Keratinocyte (primary cell): ENCODE measurements at regions not wholly inside any gene's neighbourhood (a gene's known extent, or its start where the extent isn't known, plus 50 kb on each side); places are given as distances from the start of the nearest gene placed in this dataset.

Experiments
- DNase-seq: peaks from one replicate; pipeline ENCODE4 v3.0.0-alpha.2; 2011; ENCODE audit warnings: low read depth, missing footprints, low spot score
- FAIRE-seq: peaks from 2 replicates; lab custom pipeline; 2011; peaks lifted over from hg19 to GRCh38; lab: Jason Lieb, UNC
- H2AFZ ChIP-seq: 2 replicates; pipeline ENCODE4 v1.6.0; 2012; ENCODE audit warnings: low read length, control low read depth, inconsistent platforms; ENCODE audit not compliant: control insufficient read depth
- H3K27ac ChIP-seq: 2 replicates; pipeline ENCODE4 v1.5.1; 2011; ENCODE audit warnings: low read length; ENCODE audit not compliant: control insufficient read depth, insufficient read depth
- H3K27me3 ChIP-seq: 3 replicates; pipeline ENCODE4 v1.6.0; 2011; ENCODE audit warnings: low read length; ENCODE audit not compliant: control insufficient read depth, insufficient read depth; ENCODE audit errors: extremely low read depth
- H3K36me3 ChIP-seq, 2 experiments: 2 replicates in 1 of 2; 3 replicates in 1 of 2; pipeline ENCODE4 v1.5.1; 2011; ENCODE audit warnings: low read length in 2 of 2, mild to moderate bottlenecking in 1 of 2; ENCODE audit not compliant: control insufficient read depth in 2 of 2, insufficient read depth in 2 of 2; ENCODE audit errors: extremely low read depth in 1 of 2
- H3K4me1 ChIP-seq: 3 replicates; pipeline ENCODE4 v1.5.1; 2011; ENCODE audit warnings: low read length; ENCODE audit not compliant: control insufficient read depth, insufficient read depth; ENCODE audit errors: extremely low read depth
- H3K4me2 ChIP-seq: 3 replicates; pipeline ENCODE4 v1.6.0; 2011; ENCODE audit warnings: low read depth, low read length; ENCODE audit not compliant: control insufficient read depth, insufficient read depth; ENCODE audit errors: extremely low read depth
- H3K4me3 ChIP-seq, 3 experiments: fragments of 200-600 bp in 1 of 3; sonication (generic) in 1 of 3; 2 replicates in 2 of 3; 3 replicates in 1 of 3; pipeline ENCODE4 v1.5.1; 2011 to 2016; ENCODE audit warnings: low read length in 3 of 3, mild to moderate bottlenecking in 3 of 3, control low read depth in 2 of 3, inconsistent platforms in 1 of 3, low read depth in 1 of 3, mixed read lengths in 1 of 3, mixed run types in 1 of 3, moderate library complexity in 1 of 3; ENCODE audit not compliant: control insufficient read depth in 2 of 3, insufficient read depth in 2 of 3; ENCODE audit errors: extremely low read depth in 1 of 3
- H3K79me2 ChIP-seq: 2 replicates; pipeline ENCODE4 v1.6.0; 2012; ENCODE audit warnings: low read length; ENCODE audit not compliant: control insufficient read depth, insufficient read depth
- H3K9ac ChIP-seq: 3 replicates; pipeline ENCODE4 v1.6.0; 2011; ENCODE audit warnings: low read length; ENCODE audit not compliant: control insufficient read depth, insufficient read depth; ENCODE audit errors: extremely low read depth
- H3K9me1 ChIP-seq: 3 replicates; pipeline ENCODE4 v1.6.0; 2011; ENCODE audit warnings: low read length; ENCODE audit not compliant: control insufficient read depth, insufficient read depth; ENCODE audit errors: extremely low read depth
- H3K9me3 ChIP-seq: 2 replicates; pipeline ENCODE4 v1.5.1; 2012; ENCODE audit warnings: low read depth, low read length; ENCODE audit not compliant: control insufficient read depth
- H4K20me1 ChIP-seq: 3 replicates; pipeline ENCODE4 v1.6.0; 2011; ENCODE audit warnings: low read length; ENCODE audit not compliant: control insufficient read depth, insufficient read depth; ENCODE audit errors: extremely low read depth
- CTCF ChIP-seq, 3 experiments: IDR thresholded peaks in 1 of 3; conservative IDR thresholded peaks in 1 of 3; optimal IDR thresholded peaks in 1 of 3; 2 replicates in 2 of 3; 3 replicates in 1 of 3; pipeline versions ENCODE3 to v1.5.1; 2011; ENCODE audit warnings: low read length in 3 of 3, mild to moderate bottlenecking in 3 of 3, moderate library complexity in 2 of 3, control low read depth in 1 of 3, inconsistent platforms in 1 of 3; ENCODE audit not compliant: insufficient read depth in 2 of 3; ENCODE audit errors: extremely low read depth in 1 of 3
- EZH2 ChIP-seq: IDR thresholded peaks from one replicate; pipeline ENCODE4 v1.6.1; 2012; ENCODE audit warnings: inconsistent platforms, mild to moderate bottlenecking, low read length, moderate library complexity
- dilution Hi-C: fragments of 300-500 bp; cut with MboI; formaldehyde crosslinking; loops from one replicate; pipeline ENCODE4 v1.7.0; 2020; ENCODE audit warnings: low sequenced_read_pairs; ENCODE audit not compliant: extremely low pct_ligation_motif_present

GRCh38 chr12:94725375-94726168 is 75.2 kb upstream of the TMCC3 start:
- Histone ChIP-seq H3K4me2 (no peak overlapping the region), H4K20me1 (no peaks in the 10 kb centered on the region), H3K36me3 (no peaks in the 10 kb centered on the region), H3K9me1 (no peaks in the 10 kb centered on the region), H3K4me3 (no peak overlapping the region), H3K27ac (no peak overlapping the region), H3K9me3 (no peaks in the 10 kb centered on the region), H3K27me3 (no peaks in the 10 kb centered on the region), H3K9ac (no peak overlapping the region), H2AFZ (peak overlapping the region; percentile 18), H3K4me1 (no peaks in the 10 kb centered on the region), H3K79me2 (no peaks in the 10 kb centered on the region)
- no peak for DNase-seq
- dilution Hi-C loops: no loop called here
- peak; percentile 5 for FAIRE-seq
- peak; percentile 46 to 62 (median 54) for TF ChIP-seq CTCF (optimal IDR thresholded peaks at IDR 0.05 in 1 of 3, IDR thresholded peaks at IDR 0.05 in 1 of 3, conservative IDR thresholded peaks at IDR 0.05 in 1 of 3; ENCODE audit: extremely low read depth in 1 of 3, insufficient read depth in 2 of 3, low read length in 3 of 3)
- no peak for TF ChIP-seq EZH2

GRCh38 chr12:94722664-94723063 is 72.3 kb upstream of the TMCC3 start:
- H3K9me3 ChIP-seq: no peaks in the 10 kb centered on the region
- H4K20me1 ChIP-seq: no peaks in the 10 kb centered on the region
- no peak overlapping the region for H2AFZ ChIP-seq
- H3K4me2 ChIP-seq: no peak overlapping the region
- H3K27me3 ChIP-seq: no peaks in the 10 kb centered on the region
- no peaks in the 10 kb centered on the region for H3K79me2 ChIP-seq
- peaks cover 5% of the 10 kb centered on the region for H3K4me1 ChIP-seq
- TF ChIP-seq EZH2: no peak
- DNase-seq: no peak
- no peak overlapping the region for H3K9ac ChIP-seq
- no peaks in the 10 kb centered on the region for H3K36me3 ChIP-seq
- FAIRE-seq: no peak
- H3K9me1 ChIP-seq: no peaks in the 10 kb centered on the region
- dilution Hi-C loops: no loop called here
- no peak overlapping the region for H3K27ac ChIP-seq
- H3K4me3 ChIP-seq: no peak overlapping the region
